Aorta (tissue), 5 donors: ENCODE measurements at regions not wholly inside any gene's neighbourhood (a gene's known extent, or its start where the extent isn't known, plus 50 kb on each side); places are given as distances from the start of the nearest gene placed in this dataset.
"Not testable (repeated sequence)": the region's sequence is repeated elsewhere in the genome, so short reads cannot be mapped to it uniquely, and the experiment has no call there.

Source experiments
- ATAC-seq: fragments of 200-7000 bp; cut with Tn5 transposase; one replicate; pipeline ENCODE4 v1.9.1; 2022; ENCODE audit warnings: moderate library complexity; ENCODE audit not compliant: low FRiP score
- DNase-seq, 2 donors: peaks; one replicate each; pipeline ENCODE4 v3.0.0-alpha.2; 2020
- H3K27ac ChIP-seq, 2 donors: one replicate each; pipeline ENCODE4 v1.5.1; 2013; ENCODE audit warnings: low read length in 2 of 2, mild to moderate bottlenecking in 2 of 2, moderate library complexity in 2 of 2, control low read depth in 1 of 2, inconsistent platforms in 1 of 2, low read depth in 1 of 2
- H3K27me3 ChIP-seq, 2 donors: one replicate each; pipeline ENCODE4 v1.6.1; 2013; ENCODE audit warnings: control low read depth in 1 of 2, low read length in 1 of 2, mild to moderate bottlenecking in 1 of 2, moderate library complexity in 1 of 2; ENCODE audit not compliant: insufficient read depth in 2 of 2, control insufficient read depth in 1 of 2
- H3K36me3 ChIP-seq, 2 donors: one replicate each; pipeline ENCODE4 v1.6.1; 2013; ENCODE audit warnings: control low read depth in 1 of 2, low read length in 1 of 2, mild to moderate bottlenecking in 1 of 2; ENCODE audit not compliant: insufficient read depth in 2 of 2, control insufficient read depth in 1 of 2
- H3K4me1 ChIP-seq, 2 donors: one replicate each; pipeline ENCODE4 v1.6.1; 2013; ENCODE audit warnings: low read length in 2 of 2, control low read depth in 1 of 2, mild to moderate bottlenecking in 1 of 2, moderate library complexity in 1 of 2; ENCODE audit not compliant: insufficient read depth in 2 of 2, control insufficient read depth in 1 of 2
- H3K4me3 ChIP-seq, 2 donors: one replicate each; pipeline ENCODE4 v1.5.1; 2013; ENCODE audit warnings: low read length in 2 of 2, control low read depth in 1 of 2, mild to moderate bottlenecking in 1 of 2
- H3K9me3 ChIP-seq: one replicate; pipeline ENCODE4 v1.6.1; 2013; ENCODE audit warnings: mild to moderate bottlenecking, low read length; ENCODE audit not compliant: control insufficient read depth
- WGBS, 2 donors: extraction: QIAGEN DNeasy Blood & Tissue Kit; methylation state at CpG; one replicate each; pipeline ENCODE4 v1.1.7; 2013; 5-methylcytosine and 5-hydroxymethylcytosine counted together
- intact Hi-C, 2 donors: fragments of 100-400 bp; cut with DNase I; formaldehyde crosslinking; loops; one replicate each; pipeline versions ENCODE4 v1.14.2 to v1.15.0; 2022
- donor health status: healthy with polysubstance abuse.
- donor health status: Bipolar disorder and iron deficiency.
- donor health status: DM: no; HTN: no; CAD: no.
- donor health status: DM: no; HTN: no; CAD: no.
- donor health status: DM: yes; HTN: yes; CAD: no.

GRCh38 chr10:86579883-86580520 lies 58.4 kb upstream of the WAPL start:
- intact Hi-C loops, result no loop called here
- no peaks in the 10 kb centered on the region for H3K27me3 ChIP-seq
- no peak overlapping the region for H3K27ac ChIP-seq
- ATAC-seq, result no peak
- H3K36me3 ChIP-seq, result no peaks in the 10 kb centered on the region
- H3K4me1 ChIP-seq, result no peaks in the 10 kb centered on the region
- no peak for DNase-seq
- 84 to 94% methylated on average over 5 of the region's 5 CpGs for WGBS, 2 donors
- no peak overlapping the region for H3K4me3 ChIP-seq
- H3K9me3 ChIP-seq, result no peaks in the 10 kb centered on the region

GRCh38 chr10:86580521-86580891 lies 58.9 kb upstream of the WAPL start:
- Histone ChIP-seq H3K36me3 (no peaks in the 10 kb centered on the region), H3K27me3 (no peaks in the 10 kb centered on the region), H3K4me3 (no peak overlapping the region), H3K27ac (no peak overlapping the region), H3K9me3 (no peaks in the 10 kb centered on the region), H3K4me1 (no peaks in the 10 kb centered on the region)
- DNase-seq (no peak), ATAC-seq (no peak)
- WGBS, 2 donors, result 63 to 100% methylated on average over 1 of the region's 1 CpG
- intact Hi-C loops, result no loop called here

GRCh38 chr10:86583983-86584382 lies 62.4 kb upstream of the WAPL start:
- ATAC-seq (no peak), DNase-seq (no peak)
- Histone ChIP-seq H3K27me3 (no peaks in the 10 kb centered on the region), H3K4me3 (no peak overlapping the region), H3K27ac (no peak overlapping the region), H3K36me3 (no peaks in the 10 kb centered on the region), H3K9me3 (no peaks in the 10 kb centered on the region), H3K4me1 (no peaks in the 10 kb centered on the region)
- 97 to 98% methylated on average over 4 of the region's 4 CpGs for WGBS, 2 donors
- intact Hi-C loops, result no loop called here

- 36 to 40% methylated on average over 13 of the region's 13 CpGs for WGBS, 2 donors
- intact Hi-C loops, result loop anchor here (1.0 to 5.0 kb wide), 2 partner anchors 183 to 186 kb away; no protein-coding TSS in a partner anchor
- Histone ChIP-seq H3K36me3 (no peaks in the 10 kb centered on the region), H3K27ac (no peak overlapping the region), H3K4me3 (no peak overlapping the region), H3K4me1 (no peaks in the 10 kb centered on the region), H3K27me3 (no peaks in the 10 kb centered on the region), H3K9me3 (no peaks in the 10 kb centered on the region)
- ATAC-seq (peak; percentile 92), DNase-seq (peak; percentile 77 to 90)
Measured at GRCh38 chr10:86585037-86585929, 63.7 kb upstream of the WAPL start.

- no peak for ATAC-seq
- WGBS, 2 donors, result 86 to 87% methylated on average over 4 of the region's 4 CpGs
- no peaks in the 10 kb centered on the region for H3K9me3 ChIP-seq
- H3K36me3 ChIP-seq, result no peaks in the 10 kb centered on the region
- no peaks in the 10 kb centered on the region for H3K4me1 ChIP-seq
- DNase-seq, result no peak
- no peak overlapping the region for H3K4me3 ChIP-seq
- intact Hi-C loops, result loop anchor here in 1 of 2 donors (5.0 kb wide), 1 partner anchor 184 kb away; no protein-coding TSS in a partner anchor
- no peak overlapping the region for H3K27ac ChIP-seq
- H3K27me3 ChIP-seq, result no peaks in the 10 kb centered on the region
Measured at GRCh38 chr10:86586516-86586915, 64.9 kb upstream of the WAPL start.

- 93 to 95% methylated on average over 14 of the region's 14 CpGs for WGBS, 2 donors
- not testable (repeated sequence) for DNase-seq, H3K27me3 ChIP-seq, H3K36me3 ChIP-seq, ATAC-seq, H3K4me1 ChIP-seq, H3K27ac ChIP-seq, H3K9me3 ChIP-seq, H3K4me3 ChIP-seq
- intact Hi-C loops, result loop anchor here in 1 of 2 donors (5.0 kb wide), 1 partner anchor 186 kb away; no protein-coding TSS in a partner anchor
Measured at GRCh38 chr10:86588781-86589180, 65.6 kb upstream of the OPN4 start.

- intact Hi-C loops, result no loop called here
Measured at GRCh38 chr10:86591436-86591835, 62.9 kb upstream of the OPN4 start.

GRCh38 chr10:86592413-86592812 lies 61.9 kb upstream of the OPN4 start:
- Histone ChIP-seq H3K4me1 (no peaks in the 10 kb centered on the region), H3K36me3 (no peaks in the 10 kb centered on the region), H3K27ac (no peak overlapping the region), H3K27me3 (no peaks in the 10 kb centered on the region), H3K4me3 (no peak overlapping the region), H3K9me3 (no peaks in the 10 kb centered on the region)
- WGBS, 2 donors, result 87 to 88% methylated on average over 4 of the region's 4 CpGs
- ATAC-seq (no peak), DNase-seq (no peak)
- intact Hi-C loops, result no loop called here

More at GRCh38 chr10:86591436-86591835, 62.9 kb upstream of the OPN4 start:
- Histone ChIP-seq H3K4me3 (no peak overlapping the region), H3K9me3 (no peaks in the 10 kb centered on the region), H3K27me3 (no peaks in the 10 kb centered on the region), H3K36me3 (no peaks in the 10 kb centered on the region), H3K27ac (no peak overlapping the region), H3K4me1 (no peaks in the 10 kb centered on the region)
- ATAC-seq (no peak), DNase-seq (no peak)
- 95 to 96% methylated on average over 6 of the region's 6 CpGs for WGBS, 2 donors

- no peaks in the 10 kb centered on the region for H3K9me3 ChIP-seq
- no peak overlapping the region for H3K27ac ChIP-seq
- WGBS, 2 donors, result 75 to 87% methylated on average over 5 of the region's 5 CpGs
- H3K27me3 ChIP-seq, result no peaks in the 10 kb centered on the region
- no peaks in the 10 kb centered on the region for H3K4me1 ChIP-seq
- DNase-seq (no peak), ATAC-seq (no peak)
- intact Hi-C loops, result no loop called here
- no peaks in the 10 kb centered on the region for H3K36me3 ChIP-seq
- H3K4me3 ChIP-seq, result no peak overlapping the region
Measured at GRCh38 chr10:86594535-86594934, 59.8 kb upstream of the OPN4 start.
